HepG2 (cell line): ENCODE measurements at regions not wholly inside any gene's neighbourhood (a gene's known extent, or its start where the extent isn't known, plus 50 kb on each side); places are given as distances from the start of the nearest gene placed in this dataset.

Experiments used
- DRAP1 ChIP-seq: IDR thresholded peaks from 2 replicates; pipeline ENCODE4 v1.6.1; 2016; ENCODE audit warnings: missing genetic modification reagents, missing compliant biosample characterization
- HOXD1 ChIP-seq: sonication (generic); formaldehyde crosslinking; IDR thresholded peaks from 2 replicates; pipeline ENCODE4 v1.5.0; 2020; ENCODE audit warnings: missing genetic modification reagents
- JUND ChIP-seq: sonication (generic); formaldehyde crosslinking; IDR thresholded peaks from 2 replicates; pipeline ENCODE4 v1.8.0; 2022; ENCODE audit warnings: mild to moderate bottlenecking, missing genetic modification reagents
- SIN3B ChIP-seq: fragments of 150-350 bp; IDR thresholded peaks from 2 replicates; pipeline ENCODE4 v1.6.1; 2014; ENCODE audit warnings: low read length
- TEAD2 ChIP-seq: sonication (generic); formaldehyde crosslinking; IDR thresholded peaks from 2 replicates; pipeline ENCODE4 v1.9.0; 2021; ENCODE audit warnings: missing genetic modification reagents
- TRIM22 ChIP-seq: fragments of 450-650 bp; IDR thresholded peaks from 2 replicates; pipeline ENCODE4 v1.6.1; 2017
- TF ChIP-seq, protein P1 (sequence below): sonication (generic); formaldehyde crosslinking; IDR thresholded peaks from 2 replicates; pipeline ENCODE4 v1.5.0; 2020; ENCODE audit warnings: mild to moderate bottlenecking, missing genetic modification reagents, moderate library complexity
- TF ChIP-seq, protein P2 (sequence below): sonication (generic); formaldehyde crosslinking; IDR thresholded peaks from 2 replicates; pipeline ENCODE4 v1.4.0; 2020; ENCODE audit warnings: missing genetic modification reagents
- TF ChIP-seq, protein P3 (sequence below): sonication (generic); formaldehyde crosslinking; IDR thresholded peaks from 2 replicates; pipeline ENCODE4 v1.9.0; 2021; ENCODE audit warnings: missing genetic modification reagents, borderline replicate concordance
- TF ChIP-seq, protein P4 (sequence below): sonication (generic); formaldehyde crosslinking; IDR thresholded peaks from 2 replicates; pipeline ENCODE4 v1.4.0; 2020; ENCODE audit warnings: missing genetic modification reagents

GRCh38 chr10:78905957-78906308 is 162.8 kb upstream of the ZMIZ1 start:
- TF ChIP-seq SIN3B (no peak), TEAD2 (CRISPR knock-in tag) (no peak), JUND (CRISPR knock-in tag) (no peak), TRIM22 (no peak), HOXD1 (CRISPR knock-in tag) (no peak), DRAP1 (CRISPR knock-in tag) (no peak)
- TF ChIP-seq, protein P1, sequence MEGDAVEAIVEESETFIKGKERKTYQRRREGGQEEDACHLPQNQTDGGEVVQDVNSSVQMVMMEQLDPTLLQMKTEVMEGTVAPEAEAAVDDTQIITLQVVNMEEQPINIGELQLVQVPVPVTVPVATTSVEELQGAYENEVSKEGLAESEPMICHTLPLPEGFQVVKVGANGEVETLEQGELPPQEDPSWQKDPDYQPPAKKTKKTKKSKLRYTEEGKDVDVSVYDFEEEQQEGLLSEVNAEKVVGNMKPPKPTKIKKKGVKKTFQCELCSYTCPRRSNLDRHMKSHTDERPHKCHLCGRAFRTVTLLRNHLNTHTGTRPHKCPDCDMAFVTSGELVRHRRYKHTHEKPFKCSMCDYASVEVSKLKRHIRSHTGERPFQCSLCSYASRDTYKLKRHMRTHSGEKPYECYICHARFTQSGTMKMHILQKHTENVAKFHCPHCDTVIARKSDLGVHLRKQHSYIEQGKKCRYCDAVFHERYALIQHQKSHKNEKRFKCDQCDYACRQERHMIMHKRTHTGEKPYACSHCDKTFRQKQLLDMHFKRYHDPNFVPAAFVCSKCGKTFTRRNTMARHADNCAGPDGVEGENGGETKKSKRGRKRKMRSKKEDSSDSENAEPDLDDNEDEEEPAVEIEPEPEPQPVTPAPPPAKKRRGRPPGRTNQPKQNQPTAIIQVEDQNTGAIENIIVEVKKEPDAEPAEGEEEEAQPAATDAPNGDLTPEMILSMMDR (CRISPR knock-in tag), result no peak
- TF ChIP-seq, protein P2, sequence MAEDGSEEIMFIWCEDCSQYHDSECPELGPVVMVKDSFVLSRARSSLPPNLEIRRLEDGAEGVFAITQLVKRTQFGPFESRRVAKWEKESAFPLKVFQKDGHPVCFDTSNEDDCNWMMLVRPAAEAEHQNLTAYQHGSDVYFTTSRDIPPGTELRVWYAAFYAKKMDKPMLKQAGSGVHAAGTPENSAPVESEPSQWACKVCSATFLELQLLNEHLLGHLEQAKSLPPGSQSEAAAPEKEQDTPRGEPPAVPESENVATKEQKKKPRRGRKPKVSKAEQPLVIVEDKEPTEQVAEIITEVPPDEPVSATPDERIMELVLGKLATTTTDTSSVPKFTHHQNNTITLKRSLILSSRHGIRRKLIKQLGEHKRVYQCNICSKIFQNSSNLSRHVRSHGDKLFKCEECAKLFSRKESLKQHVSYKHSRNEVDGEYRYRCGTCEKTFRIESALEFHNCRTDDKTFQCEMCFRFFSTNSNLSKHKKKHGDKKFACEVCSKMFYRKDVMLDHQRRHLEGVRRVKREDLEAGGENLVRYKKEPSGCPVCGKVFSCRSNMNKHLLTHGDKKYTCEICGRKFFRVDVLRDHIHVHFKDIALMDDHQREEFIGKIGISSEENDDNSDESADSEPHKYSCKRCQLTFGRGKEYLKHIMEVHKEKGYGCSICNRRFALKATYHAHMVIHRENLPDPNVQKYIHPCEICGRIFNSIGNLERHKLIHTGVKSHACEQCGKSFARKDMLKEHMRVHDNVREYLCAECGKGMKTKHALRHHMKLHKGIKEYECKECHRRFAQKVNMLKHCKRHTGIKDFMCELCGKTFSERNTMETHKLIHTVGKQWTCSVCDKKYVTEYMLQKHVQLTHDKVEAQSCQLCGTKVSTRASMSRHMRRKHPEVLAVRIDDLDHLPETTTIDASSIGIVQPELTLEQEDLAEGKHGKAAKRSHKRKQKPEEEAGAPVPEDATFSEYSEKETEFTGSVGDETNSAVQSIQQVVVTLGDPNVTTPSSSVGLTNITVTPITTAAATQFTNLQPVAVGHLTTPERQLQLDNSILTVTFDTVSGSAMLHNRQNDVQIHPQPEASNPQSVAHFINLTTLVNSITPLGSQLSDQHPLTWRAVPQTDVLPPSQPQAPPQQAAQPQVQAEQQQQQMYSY (CRISPR knock-in tag), result no peak
- TF ChIP-seq, protein P3, sequence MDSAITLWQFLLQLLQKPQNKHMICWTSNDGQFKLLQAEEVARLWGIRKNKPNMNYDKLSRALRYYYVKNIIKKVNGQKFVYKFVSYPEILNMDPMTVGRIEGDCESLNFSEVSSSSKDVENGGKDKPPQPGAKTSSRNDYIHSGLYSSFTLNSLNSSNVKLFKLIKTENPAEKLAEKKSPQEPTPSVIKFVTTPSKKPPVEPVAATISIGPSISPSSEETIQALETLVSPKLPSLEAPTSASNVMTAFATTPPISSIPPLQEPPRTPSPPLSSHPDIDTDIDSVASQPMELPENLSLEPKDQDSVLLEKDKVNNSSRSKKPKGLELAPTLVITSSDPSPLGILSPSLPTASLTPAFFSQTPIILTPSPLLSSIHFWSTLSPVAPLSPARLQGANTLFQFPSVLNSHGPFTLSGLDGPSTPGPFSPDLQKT (CRISPR knock-in tag), result no peak
- TF ChIP-seq, protein P4, sequence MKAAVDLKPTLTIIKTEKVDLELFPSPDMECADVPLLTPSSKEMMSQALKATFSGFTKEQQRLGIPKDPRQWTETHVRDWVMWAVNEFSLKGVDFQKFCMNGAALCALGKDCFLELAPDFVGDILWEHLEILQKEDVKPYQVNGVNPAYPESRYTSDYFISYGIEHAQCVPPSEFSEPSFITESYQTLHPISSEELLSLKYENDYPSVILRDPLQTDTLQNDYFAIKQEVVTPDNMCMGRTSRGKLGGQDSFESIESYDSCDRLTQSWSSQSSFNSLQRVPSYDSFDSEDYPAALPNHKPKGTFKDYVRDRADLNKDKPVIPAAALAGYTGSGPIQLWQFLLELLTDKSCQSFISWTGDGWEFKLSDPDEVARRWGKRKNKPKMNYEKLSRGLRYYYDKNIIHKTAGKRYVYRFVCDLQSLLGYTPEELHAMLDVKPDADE (CRISPR knock-in tag), result no peak
